GM23338 (cell line): ENCODE measurements at regions not wholly inside any gene's neighbourhood (a gene's known extent, or its start where the extent isn't known, plus 50 kb on each side); places are given as distances from the start of the nearest gene placed in this dataset.

Experiments
- ATAC-seq: fragments of 200-7000 bp; cut with Tn5 transposase; 3 replicates; pipeline ENCODE4 v1.9.1; 2020
- DNase-seq: peaks from one replicate; pipeline ENCODE4 v3.0.0-alpha.2; 2015; ENCODE audit warnings: low spot score
- H2AFZ ChIP-seq: fragments of 200-600 bp; sonication (generic); 2 replicates; pipeline ENCODE4 v1.8.0; 2016; ENCODE audit warnings: antibody characterized with exemption, mild to moderate bottlenecking, moderate library complexity
- H3F3A ChIP-seq: fragments of 200-600 bp; sonication (generic); replicated peaks from 2 replicates; pipeline ENCODE4 v1.8.0; 2017; ENCODE audit warnings: antibody characterized with exemption, mixed run types, low read depth
- H3K27ac ChIP-seq: fragments of 200-600 bp; sonication (generic); 2 replicates; pipeline ENCODE4 v1.6.1; 2016; ENCODE audit warnings: low read depth
- H3K27me3 ChIP-seq: fragments of 200-600 bp; sonication (generic); 2 replicates; pipeline ENCODE4 v1.8.0; 2016; ENCODE audit warnings: mild to moderate bottlenecking, mixed run types, moderate library complexity; ENCODE audit not compliant: insufficient read depth
- H3K36me3 ChIP-seq: fragments of 200-600 bp; sonication (generic); 2 replicates; pipeline ENCODE4 v1.8.0; 2016; ENCODE audit warnings: mild to moderate bottlenecking; ENCODE audit not compliant: insufficient read depth
- H3K4me1 ChIP-seq: fragments of 200-600 bp; sonication (generic); 2 replicates; pipeline ENCODE4 v1.8.0; 2016; ENCODE audit warnings: mild to moderate bottlenecking, moderate library complexity; ENCODE audit not compliant: insufficient read depth
- H3K4me2 ChIP-seq: fragments of 200-600 bp; sonication (generic); 2 replicates; pipeline ENCODE4 v1.7.1; 2017; ENCODE audit warnings: mixed run types
- H3K4me3 ChIP-seq: fragments of 200-600 bp; sonication (generic); 2 replicates; pipeline ENCODE4 v1.6.1; 2016; ENCODE audit warnings: mixed run types
- H3K79me2 ChIP-seq: fragments of 200-600 bp; sonication (generic); replicated peaks from 2 replicates; pipeline ENCODE4 v1.8.0; 2017; ENCODE audit warnings: mild to moderate bottlenecking; ENCODE audit not compliant: insufficient read depth
- H3K9me2 ChIP-seq: fragments of 200-600 bp; sonication (generic); 2 replicates; pipeline ENCODE4 v1.8.0; 2017; ENCODE audit not compliant: insufficient read depth
- H4K20me1 ChIP-seq: fragments of 200-600 bp; sonication (generic); replicated peaks from 2 replicates; pipeline ENCODE4 v1.8.0; 2017; ENCODE audit warnings: mild to moderate bottlenecking; ENCODE audit not compliant: insufficient read depth
- H3K27ac Mint-ChIP-seq: 2 replicates; pipeline ENCODE4 v1.8.0; 2020; ENCODE audit warnings: inconsistent platforms, mild to moderate bottlenecking, moderate library complexity, mixed read lengths
- H3K27me3 Mint-ChIP-seq: 3 replicates; pipeline ENCODE4 v1.8.0; 2022; ENCODE audit warnings: low read depth, mild to moderate bottlenecking, moderate library complexity, mixed read lengths, inconsistent platforms; ENCODE audit not compliant: insufficient read depth, poor library complexity
- H3K36me3 Mint-ChIP-seq: 3 replicates; pipeline ENCODE4 v1.8.0; 2021; ENCODE audit warnings: low read depth, mild to moderate bottlenecking, inconsistent platforms, moderate library complexity, mixed read lengths
- H3K4me1 Mint-ChIP-seq: 3 replicates; pipeline ENCODE4 v1.8.0; 2020; ENCODE audit warnings: mild to moderate bottlenecking, inconsistent platforms, mixed read lengths
- H3K4me3 Mint-ChIP-seq: 3 replicates; pipeline ENCODE4 v1.8.0; 2021; ENCODE audit warnings: moderate library complexity, mild to moderate bottlenecking, inconsistent platforms, mixed read lengths
- H3K9me3 Mint-ChIP-seq: 3 replicates; pipeline ENCODE4 v1.8.0; 2020; ENCODE audit warnings: moderate library complexity, mild to moderate bottlenecking, inconsistent platforms, mixed read lengths
- CREB1 ChIP-seq: fragments of 250-450 bp; sonication (Bioruptor Pico); IDR thresholded peaks from 2 replicates; pipeline ENCODE4 v1.5.0; 2020; ENCODE audit warnings: low read depth, mild to moderate bottlenecking, moderate library complexity
- ETS1 ChIP-seq: IDR thresholded peaks from 2 replicates; pipeline ENCODE4 v1.6.1; 2016; ENCODE audit warnings: antibody characterized with exemption
- EZH2 ChIP-seq: fragments of 200-600 bp; sonication (generic); IDR thresholded peaks from one replicate; pipeline ENCODE4 v1.8.0; 2017; ENCODE audit warnings: antibody characterized with exemption, mild to moderate bottlenecking, low read depth; ENCODE audit not compliant: unreplicated experiment
- EZH2phosphoT487 ChIP-seq: fragments of 200-600 bp; sonication (generic); IDR thresholded peaks from one replicate; pipeline ENCODE4 v1.8.1; 2018; ENCODE audit warnings: antibody characterized with exemption; ENCODE audit not compliant: unreplicated experiment
- JUNB ChIP-seq: IDR thresholded peaks from one replicate; pipeline ENCODE4 v1.6.1; 2016; ENCODE audit warnings: antibody characterized with exemption; ENCODE audit not compliant: unreplicated experiment
- POLR2AphosphoS5 ChIP-seq: IDR thresholded peaks from 2 replicates; pipeline ENCODE4 v1.6.1; 2016; ENCODE audit warnings: antibody characterized with exemption, low read depth
- STAT1 ChIP-seq: IDR thresholded peaks from one replicate; pipeline ENCODE4 v1.6.1; 2016; ENCODE audit warnings: antibody characterized with exemption; ENCODE audit not compliant: unreplicated experiment
- ZNF114 ChIP-seq: fragments of 250-450 bp; sonication (Bioruptor Pico); IDR thresholded peaks from 2 replicates; pipeline ENCODE4 v1.5.0; 2020; ENCODE audit warnings: mild to moderate bottlenecking, moderate library complexity
- TF ChIP-seq, protein P1 (sequence below): IDR thresholded peaks from one replicate; pipeline ENCODE4 v1.6.1; 2018; ENCODE audit warnings: antibody characterized with exemption; ENCODE audit not compliant: unreplicated experiment
- TF ChIP-seq, protein P2 (sequence below), 2 experiments: fragments of 200-600 bp in 1 of 2; sonication (generic) in 1 of 2; conservative IDR thresholded peaks; 2 replicates each; pipeline versions ENCODE4 v1.5.1 to v1.6.1; 2016 to 2017; ENCODE audit warnings: antibody characterized with exemption in 2 of 2, low read depth in 2 of 2, mild to moderate bottlenecking in 2 of 2, moderate library complexity in 1 of 2

DNA sequence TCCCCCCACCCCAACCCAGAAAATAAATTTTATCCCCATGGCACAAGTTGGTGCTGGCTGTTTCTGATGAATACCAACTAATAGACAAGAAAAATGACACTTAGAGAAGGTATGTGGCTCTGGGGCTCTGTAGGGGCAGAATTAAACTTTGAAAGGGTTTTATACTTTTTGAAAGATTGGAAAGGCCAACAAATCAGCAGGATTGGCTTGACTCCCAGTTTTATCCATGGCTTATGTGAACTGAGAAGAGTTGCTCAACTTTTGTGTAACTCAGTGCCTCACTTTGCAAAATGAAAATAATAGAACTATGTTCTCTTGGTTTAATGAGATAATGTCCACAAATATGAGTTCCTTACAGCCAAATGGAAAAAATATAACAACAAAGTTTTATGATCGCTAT, 288.9 kb upstream of the KIF2A start:
- H3K4me3 ChIP-seq, result no peak overlapping the region
- H3K4me1 Mint-ChIP-seq, result peaks cover 9% of the 10 kb centered on the region; the same call in 2 of the 3 replicates
- no peak overlapping the region for H2AFZ ChIP-seq
- peaks cover 3% of the 10 kb centered on the region; the same call in 1 of the 2 replicates for H3K9me2 ChIP-seq
- H3K9me3 Mint-ChIP-seq, result no peaks in the 10 kb centered on the region
- H3K27ac Mint-ChIP-seq, result no peak overlapping the region
- H3K79me2 ChIP-seq, result no peaks in the 10 kb centered on the region
- H3K4me1 ChIP-seq, result 0 out of 2 replicates have a peak, but pooled peaks cover 4% of the 10 kb centered on the region
- ATAC-seq, result no peak
- TF ChIP-seq POLR2AphosphoS5 (no peak), CREB1 (no peak), EZH2phosphoT487 (no peak), EZH2 (no peak), JUNB (no peak), ETS1 (no peak), STAT1 (no peak), ZNF114 (CRISPR knock-in tag) (no peak)
- TF ChIP-seq, protein P1, sequence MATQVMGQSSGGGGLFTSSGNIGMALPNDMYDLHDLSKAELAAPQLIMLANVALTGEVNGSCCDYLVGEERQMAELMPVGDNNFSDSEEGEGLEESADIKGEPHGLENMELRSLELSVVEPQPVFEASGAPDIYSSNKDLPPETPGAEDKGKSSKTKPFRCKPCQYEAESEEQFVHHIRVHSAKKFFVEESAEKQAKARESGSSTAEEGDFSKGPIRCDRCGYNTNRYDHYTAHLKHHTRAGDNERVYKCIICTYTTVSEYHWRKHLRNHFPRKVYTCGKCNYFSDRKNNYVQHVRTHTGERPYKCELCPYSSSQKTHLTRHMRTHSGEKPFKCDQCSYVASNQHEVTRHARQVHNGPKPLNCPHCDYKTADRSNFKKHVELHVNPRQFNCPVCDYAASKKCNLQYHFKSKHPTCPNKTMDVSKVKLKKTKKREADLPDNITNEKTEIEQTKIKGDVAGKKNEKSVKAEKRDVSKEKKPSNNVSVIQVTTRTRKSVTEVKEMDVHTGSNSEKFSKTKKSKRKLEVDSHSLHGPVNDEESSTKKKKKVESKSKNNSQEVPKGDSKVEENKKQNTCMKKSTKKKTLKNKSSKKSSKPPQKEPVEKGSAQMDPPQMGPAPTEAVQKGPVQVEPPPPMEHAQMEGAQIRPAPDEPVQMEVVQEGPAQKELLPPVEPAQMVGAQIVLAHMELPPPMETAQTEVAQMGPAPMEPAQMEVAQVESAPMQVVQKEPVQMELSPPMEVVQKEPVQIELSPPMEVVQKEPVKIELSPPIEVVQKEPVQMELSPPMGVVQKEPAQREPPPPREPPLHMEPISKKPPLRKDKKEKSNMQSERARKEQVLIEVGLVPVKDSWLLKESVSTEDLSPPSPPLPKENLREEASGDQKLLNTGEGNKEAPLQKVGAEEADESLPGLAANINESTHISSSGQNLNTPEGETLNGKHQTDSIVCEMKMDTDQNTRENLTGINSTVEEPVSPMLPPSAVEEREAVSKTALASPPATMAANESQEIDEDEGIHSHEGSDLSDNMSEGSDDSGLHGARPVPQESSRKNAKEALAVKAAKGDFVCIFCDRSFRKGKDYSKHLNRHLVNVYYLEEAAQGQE, result no peak
- TF ChIP-seq, protein P2, sequence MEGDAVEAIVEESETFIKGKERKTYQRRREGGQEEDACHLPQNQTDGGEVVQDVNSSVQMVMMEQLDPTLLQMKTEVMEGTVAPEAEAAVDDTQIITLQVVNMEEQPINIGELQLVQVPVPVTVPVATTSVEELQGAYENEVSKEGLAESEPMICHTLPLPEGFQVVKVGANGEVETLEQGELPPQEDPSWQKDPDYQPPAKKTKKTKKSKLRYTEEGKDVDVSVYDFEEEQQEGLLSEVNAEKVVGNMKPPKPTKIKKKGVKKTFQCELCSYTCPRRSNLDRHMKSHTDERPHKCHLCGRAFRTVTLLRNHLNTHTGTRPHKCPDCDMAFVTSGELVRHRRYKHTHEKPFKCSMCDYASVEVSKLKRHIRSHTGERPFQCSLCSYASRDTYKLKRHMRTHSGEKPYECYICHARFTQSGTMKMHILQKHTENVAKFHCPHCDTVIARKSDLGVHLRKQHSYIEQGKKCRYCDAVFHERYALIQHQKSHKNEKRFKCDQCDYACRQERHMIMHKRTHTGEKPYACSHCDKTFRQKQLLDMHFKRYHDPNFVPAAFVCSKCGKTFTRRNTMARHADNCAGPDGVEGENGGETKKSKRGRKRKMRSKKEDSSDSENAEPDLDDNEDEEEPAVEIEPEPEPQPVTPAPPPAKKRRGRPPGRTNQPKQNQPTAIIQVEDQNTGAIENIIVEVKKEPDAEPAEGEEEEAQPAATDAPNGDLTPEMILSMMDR (conservative IDR thresholded peaks at IDR 0.05; ENCODE audit: low read depth in 2 of 2), result no peak
- H3F3A ChIP-seq, result no peaks in the 10 kb centered on the region
- no peaks in the 10 kb centered on the region for H3K27me3 ChIP-seq
- no peak overlapping the region for H3K4me2 ChIP-seq
- no peak for DNase-seq
- H3K27me3 Mint-ChIP-seq, result peaks cover 2% of the 10 kb centered on the region
- no peaks in the 10 kb centered on the region for H4K20me1 ChIP-seq
- H3K27ac ChIP-seq, result no peak overlapping the region
- H3K36me3 Mint-ChIP-seq, result no peaks in the 10 kb centered on the region
- H3K36me3 ChIP-seq, result no peaks in the 10 kb centered on the region
- no peak overlapping the region for H3K4me3 Mint-ChIP-seq

DNA sequence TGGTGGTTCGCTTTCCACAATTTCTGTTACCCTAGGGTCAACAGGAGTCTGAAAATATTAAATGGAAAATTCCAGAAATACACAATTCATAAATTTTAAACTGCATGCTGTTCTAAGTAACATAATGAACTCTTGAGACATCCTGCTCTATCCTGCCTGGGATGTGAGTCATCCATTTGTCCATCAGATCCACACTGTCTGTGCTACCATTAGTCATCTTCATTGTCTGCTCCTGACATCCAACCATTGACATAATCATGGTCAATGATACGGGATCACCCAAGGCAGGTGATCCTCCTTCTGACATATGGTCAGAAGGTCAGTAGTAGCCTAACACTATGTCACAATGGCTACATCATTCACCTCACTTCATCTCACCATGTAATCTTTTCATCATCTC, 276.7 kb upstream of the KIF2A start:
- Histone ChIP-seq H3K4me3 (no peak overlapping the region), H3K79me2 (no peaks in the 10 kb centered on the region), H3K27ac (no peak overlapping the region), H3K36me3 (no peaks in the 10 kb centered on the region; the same call in 1 of the 2 replicates), H3K4me1 (no peaks in the 10 kb centered on the region), H2AFZ (no peak overlapping the region), H3F3A (no peaks in the 10 kb centered on the region), H3K9me2 (0 out of 2 replicates have a peak, but pooled peaks cover 14% of the 10 kb centered on the region), H3K27me3 (no peaks in the 10 kb centered on the region), H4K20me1 (no peaks in the 10 kb centered on the region), H3K4me2 (no peak overlapping the region)
- peaks cover 17% of the 10 kb centered on the region for H3K9me3 Mint-ChIP-seq
- ATAC-seq (no peak), DNase-seq (no peak)
- H3K4me3 Mint-ChIP-seq, result no peak overlapping the region
- H3K4me1 Mint-ChIP-seq, result peaks cover 2% of the 10 kb centered on the region; the same call in 1 of the 3 replicates
- H3K27me3 Mint-ChIP-seq, result no peaks in the 10 kb centered on the region
- H3K36me3 Mint-ChIP-seq, result peaks cover 13% of the 10 kb centered on the region; the same call in 2 of the 3 replicates
- no peak overlapping the region for H3K27ac Mint-ChIP-seq
- TF ChIP-seq STAT1, result no peak
